ENCODE measurements at regions not wholly inside any gene's neighbourhood (a gene's known extent, or its start where the extent isn't known, plus 50 kb on each side); places are given as distances from the start of the nearest gene placed in this dataset.

DNA sequence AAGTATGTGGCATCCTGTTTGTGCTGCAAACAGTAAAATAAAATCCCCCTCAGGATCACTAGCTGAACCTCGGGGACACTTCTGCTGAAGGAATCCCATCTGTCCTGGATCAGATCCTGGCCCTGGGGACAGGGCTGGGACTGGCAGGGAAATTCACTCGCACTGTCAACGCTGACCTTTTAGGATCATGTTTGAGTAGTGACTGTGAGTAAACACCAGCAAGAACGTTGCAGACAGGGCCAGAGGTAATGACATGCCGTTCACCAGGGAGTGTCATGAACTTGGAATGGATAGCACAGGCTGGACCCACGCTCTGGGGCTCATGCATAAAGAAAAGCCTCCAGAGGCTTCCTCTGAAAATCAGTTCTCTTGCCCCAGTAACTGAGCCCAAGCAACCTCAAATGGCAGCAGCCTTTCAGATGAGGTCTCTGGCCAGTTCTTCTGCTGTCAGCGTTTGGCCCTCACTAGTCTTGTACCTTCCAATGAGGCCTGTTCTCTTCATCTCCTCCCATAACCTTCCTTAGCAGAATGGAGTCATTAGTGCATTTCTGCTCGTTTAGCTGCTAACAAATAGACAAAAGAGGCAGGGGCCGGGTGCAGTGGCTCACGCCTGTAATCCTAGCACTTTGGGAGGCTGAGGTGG lies 51.0 kb upstream of the BARX2 start:
- TF ChIP-seq JUND (IDR thresholded peaks at IDR 0.05; ENCODE audit: low read depth) = peak; percentile 79
- in situ Hi-C loops (cut with HindIII; ENCODE audit: low pct_unique_long_range_greater_than_20kb, low sequenced_read_pairs) = no loop called here
- DNase-seq (ENCODE audit: low read depth in 1 of 2, low spot score in 1 of 2) = peak; percentile 81 to 99

DNA sequence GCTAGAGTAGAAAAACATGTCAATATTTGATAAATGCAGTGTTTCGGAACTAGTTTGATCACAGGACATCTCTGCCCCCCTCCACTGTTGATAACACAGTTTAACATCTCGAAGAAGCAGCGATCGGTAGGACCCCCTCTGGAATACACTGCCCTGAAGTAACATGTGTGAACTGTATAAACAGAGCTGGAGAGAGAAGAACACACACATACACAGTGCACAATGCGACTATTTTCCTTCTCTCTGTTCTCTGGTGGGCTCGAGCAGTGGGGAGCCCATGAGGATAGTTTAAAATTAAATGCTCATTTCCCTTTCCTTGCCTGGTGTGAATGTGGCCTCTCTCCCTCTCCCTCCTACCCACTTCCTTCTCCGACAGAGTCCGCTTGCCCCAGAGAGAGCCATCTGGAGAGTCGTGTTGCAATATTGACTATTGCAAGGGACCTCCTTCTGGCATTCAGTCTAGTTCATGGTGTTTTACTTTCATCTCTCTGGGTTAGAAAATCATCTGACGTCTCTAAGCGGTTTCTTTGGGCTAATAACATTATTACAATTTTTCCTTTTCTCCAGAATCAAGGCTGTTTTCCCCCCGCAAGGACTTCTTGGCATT lies 51.6 kb upstream of the BARX2 start:
- peak in 1 of 2 experiments; percentile 92 for DNase-seq (ENCODE audit: low read depth in 1 of 2, low spot score in 1 of 2)
- TF ChIP-seq JUND (IDR thresholded peaks at IDR 0.05; ENCODE audit: low read depth) = no peak

DNA sequence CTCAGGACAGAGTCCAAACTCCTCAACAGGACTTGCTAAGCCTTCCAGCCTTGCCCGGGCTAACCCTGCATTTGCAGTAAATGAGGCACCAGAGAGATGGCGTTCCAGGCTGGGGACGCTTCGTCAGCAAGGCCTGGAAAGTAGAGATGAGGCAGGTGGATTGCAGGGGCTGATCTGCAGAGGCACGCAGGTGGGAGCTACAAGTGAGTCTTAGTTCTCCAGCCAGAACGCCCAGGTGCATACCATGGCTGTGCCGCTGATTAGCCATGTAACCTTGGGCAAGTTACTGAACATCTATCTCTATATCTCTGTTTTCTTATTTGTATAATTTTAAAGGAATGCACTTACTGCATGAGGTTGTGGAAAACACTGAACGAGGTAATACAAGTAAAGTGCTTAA lies 52.7 kb upstream of the BARX2 start:
- DNase-seq (ENCODE audit: low read depth in 1 of 2, low spot score in 1 of 2) = peak in 1 of 2 experiments; percentile 84
- in situ Hi-C loops (cut with HindIII; ENCODE audit: low pct_unique_long_range_greater_than_20kb, low sequenced_read_pairs) = no loop called here
- no peak for TF ChIP-seq JUND (IDR thresholded peaks at IDR 0.05; ENCODE audit: low read depth)

More for the DNA sequence above, 51.6 kb upstream of the BARX2 start:
- in situ Hi-C loops (cut with HindIII; ENCODE audit: low pct_unique_long_range_greater_than_20kb, low sequenced_read_pairs) = no loop called here

- DNase-seq (ENCODE audit: low read depth in 1 of 2, low spot score in 1 of 2) = no peak
- in situ Hi-C loops (cut with HindIII; ENCODE audit: low pct_unique_long_range_greater_than_20kb, low sequenced_read_pairs) = no loop called here
- no peak for TF ChIP-seq JUND (IDR thresholded peaks at IDR 0.05; ENCODE audit: low read depth)
These were observed 54.6 kb upstream of the BARX2 start for GRCh38 chr11:129321076-129321475.

- in situ Hi-C loops (cut with HindIII; ENCODE audit: low pct_unique_long_range_greater_than_20kb, low sequenced_read_pairs) = no loop called here
- TF ChIP-seq JUND (IDR thresholded peaks at IDR 0.05; ENCODE audit: low read depth) = no peak
- no peak for DNase-seq (ENCODE audit: low read depth in 1 of 2, low spot score in 1 of 2)
These were observed 55.2 kb upstream of the BARX2 start for GRCh38 chr11:129320494-129320893.

DNA sequence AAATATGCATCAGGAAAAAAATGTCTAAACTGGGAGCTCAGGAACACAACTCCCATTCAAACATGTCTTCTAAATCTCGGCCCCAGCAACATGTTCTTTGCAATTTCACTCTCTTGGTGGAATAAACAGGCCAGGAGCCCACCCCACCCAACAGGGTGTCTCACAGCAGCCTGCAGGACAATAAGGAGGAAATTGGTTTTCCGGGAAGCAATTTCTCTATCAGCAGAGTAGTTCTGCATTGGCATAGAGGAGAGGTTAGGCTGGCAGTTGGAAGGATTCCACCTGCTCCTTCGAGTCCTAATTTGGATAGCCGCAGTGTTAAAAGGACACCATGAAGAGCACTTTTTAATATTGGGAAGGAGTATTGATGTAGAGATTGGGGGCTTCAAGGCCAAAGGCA lies 55.9 kb upstream of the BARX2 start:
- in situ Hi-C loops (cut with HindIII; ENCODE audit: low pct_unique_long_range_greater_than_20kb, low sequenced_read_pairs) = no loop called here
- DNase-seq (ENCODE audit: low read depth in 1 of 2, low spot score in 1 of 2) = peak in 1 of 2 experiments; percentile 43
- no peak for TF ChIP-seq JUND (IDR thresholded peaks at IDR 0.05; ENCODE audit: low read depth)

DNA sequence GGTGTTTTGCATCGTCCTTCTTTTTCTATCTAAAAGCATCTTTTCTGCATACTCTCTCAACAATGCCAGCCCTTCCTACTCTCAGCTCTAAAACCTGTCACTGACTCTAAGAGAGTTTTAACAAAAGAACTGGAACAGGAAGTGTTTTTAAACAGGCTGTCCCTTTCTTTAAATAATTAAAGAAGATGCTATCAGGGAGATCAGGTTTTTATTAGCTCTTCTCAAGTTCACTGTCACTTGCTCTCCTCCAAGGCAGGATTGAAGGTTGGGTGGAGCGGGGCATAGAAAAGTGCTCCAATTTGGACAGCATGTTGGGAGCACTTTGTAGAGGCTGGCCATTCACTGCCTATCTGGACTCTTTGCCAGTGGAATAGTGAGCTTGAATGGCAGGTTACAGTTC lies 56.4 kb upstream of the BARX2 start:
- in situ Hi-C loops (cut with HindIII; ENCODE audit: low pct_unique_long_range_greater_than_20kb, low sequenced_read_pairs) = no loop called here
- DNase-seq (ENCODE audit: low read depth in 1 of 2, low spot score in 1 of 2) = peak in 1 of 2 experiments; percentile 88
- TF ChIP-seq JUND (IDR thresholded peaks at IDR 0.05; ENCODE audit: low read depth) = no peak

DNA sequence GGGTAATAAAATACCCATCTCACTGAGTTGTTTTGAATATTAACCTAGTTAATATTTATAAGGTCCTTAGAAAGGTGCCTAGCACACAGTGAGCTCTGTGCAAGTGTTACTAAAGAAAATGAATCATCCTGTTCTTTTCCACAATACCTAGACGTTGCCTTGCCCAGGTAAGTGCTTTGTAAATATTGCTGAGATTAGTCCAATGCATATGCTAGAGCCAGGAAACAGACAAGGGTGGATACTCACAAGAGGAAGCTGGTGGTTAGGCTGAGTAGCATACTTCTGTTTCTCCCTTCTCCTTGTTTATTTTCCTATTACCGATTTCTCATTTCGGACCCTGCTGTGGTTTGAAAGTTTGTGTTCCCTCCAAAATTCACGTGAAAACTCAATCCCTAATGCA lies 58.1 kb upstream of the BARX2 start:
- in situ Hi-C loops (cut with HindIII; ENCODE audit: low pct_unique_long_range_greater_than_20kb, low sequenced_read_pairs) = no loop called here
- peak in 1 of 2 experiments; percentile 86 for DNase-seq (ENCODE audit: low read depth in 1 of 2, low spot score in 1 of 2)
- TF ChIP-seq JUND (IDR thresholded peaks at IDR 0.05; ENCODE audit: low read depth) = no peak

DNA sequence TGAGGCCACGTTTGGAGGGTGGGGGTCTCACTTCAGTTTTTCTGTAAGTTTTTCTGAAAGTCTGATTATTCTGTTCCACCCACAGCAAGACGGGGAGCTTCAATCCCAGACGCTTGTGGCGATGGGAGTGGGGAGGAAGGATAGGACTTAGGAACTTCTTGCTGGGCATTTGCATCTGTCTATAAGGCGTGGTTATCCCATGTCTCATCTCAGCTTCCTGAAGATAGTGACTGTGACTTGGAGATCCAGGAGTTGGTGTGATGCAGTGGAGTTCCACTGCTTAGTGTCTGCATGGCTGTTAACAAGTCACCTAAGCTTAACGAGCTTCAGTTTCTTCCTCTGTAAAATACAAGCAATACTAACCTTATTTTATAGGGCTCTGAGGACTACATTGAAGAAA lies 58.9 kb upstream of the BARX2 start:
- DNase-seq (ENCODE audit: low read depth in 1 of 2, low spot score in 1 of 2) = peak in 1 of 2 experiments; percentile 53
- no peak for TF ChIP-seq JUND (IDR thresholded peaks at IDR 0.05; ENCODE audit: low read depth)
- in situ Hi-C loops (cut with HindIII; ENCODE audit: low pct_unique_long_range_greater_than_20kb, low sequenced_read_pairs) = no loop called here

DNA sequence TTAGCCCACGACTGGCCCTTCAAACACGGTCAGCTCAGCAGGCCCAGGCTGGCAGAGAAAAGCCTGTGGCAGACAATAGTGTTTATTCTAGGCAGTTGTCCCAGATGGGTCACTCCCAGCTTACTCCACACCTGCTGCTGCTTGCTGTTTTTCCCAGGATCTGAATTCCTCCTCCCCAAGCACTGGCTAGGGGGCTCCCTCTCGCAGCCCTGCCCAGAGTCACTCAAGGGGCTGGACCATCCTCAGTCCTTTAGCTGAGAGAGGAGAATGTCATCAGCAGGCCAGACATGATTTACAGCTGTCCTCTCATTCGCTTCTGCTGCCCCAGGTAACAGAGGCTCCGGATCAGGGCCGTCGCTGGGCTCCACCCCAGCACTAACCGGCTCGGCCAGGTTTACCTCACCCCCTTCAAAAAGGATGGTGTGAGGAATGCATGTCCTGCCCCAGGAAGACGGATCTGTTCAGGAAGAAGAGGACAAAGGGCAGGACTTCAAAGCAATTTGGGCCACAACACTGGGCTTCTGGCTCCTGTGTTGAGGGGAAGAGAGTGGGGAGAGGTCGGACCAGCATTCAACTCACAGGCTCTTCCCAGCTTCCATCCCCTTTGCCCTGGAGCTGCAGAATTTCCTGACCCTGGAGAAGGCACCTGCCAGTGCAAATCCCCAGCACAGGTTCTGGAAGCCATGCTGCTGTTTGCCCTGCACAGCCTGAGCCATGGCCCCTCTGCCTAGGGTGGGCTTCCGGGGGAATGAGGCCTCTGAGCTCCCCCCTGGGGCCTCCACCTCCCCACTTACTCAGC lies 59.7 kb upstream of the BARX2 start:
- TF ChIP-seq JUND (IDR thresholded peaks at IDR 0.05; ENCODE audit: low read depth) = no peak
- in situ Hi-C loops (cut with HindIII; ENCODE audit: low pct_unique_long_range_greater_than_20kb, low sequenced_read_pairs) = no loop called here
- peak; percentile 82 to 99 for DNase-seq (ENCODE audit: low read depth in 1 of 2, low spot score in 1 of 2)

DNA sequence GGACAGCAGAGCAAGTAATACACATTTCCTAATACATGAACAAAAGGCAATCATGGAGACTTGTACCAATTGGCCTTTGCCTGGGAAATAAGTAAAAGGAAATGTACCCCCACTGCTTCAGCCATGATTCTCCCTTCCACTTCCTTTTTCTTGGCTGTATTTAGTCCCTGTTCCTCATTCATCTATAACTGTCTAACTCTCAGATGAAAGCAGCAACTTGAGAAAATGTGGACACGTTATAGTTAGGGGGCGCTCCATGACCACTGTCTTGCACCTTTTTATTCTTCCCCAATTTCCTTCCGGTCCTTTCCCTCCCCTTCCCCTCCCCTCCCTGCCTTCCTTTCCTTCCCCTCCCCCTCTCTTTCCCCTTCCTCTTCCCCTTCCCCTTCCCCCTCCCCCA lies 61.3 kb upstream of the BARX2 start:
- in situ Hi-C loops (cut with HindIII; ENCODE audit: low pct_unique_long_range_greater_than_20kb, low sequenced_read_pairs) = no loop called here
- peak in 1 of 2 experiments; percentile 77 for DNase-seq (ENCODE audit: low read depth in 1 of 2, low spot score in 1 of 2)
- no peak for TF ChIP-seq JUND (IDR thresholded peaks at IDR 0.05; ENCODE audit: low read depth)

GRCh38 chr11:129313541-129314297 lies 61.9 kb upstream of the BARX2 start:
- no peak for TF ChIP-seq JUND (IDR thresholded peaks at IDR 0.05; ENCODE audit: low read depth)
- in situ Hi-C loops (cut with HindIII; ENCODE audit: low pct_unique_long_range_greater_than_20kb, low sequenced_read_pairs) = no loop called here
- DNase-seq (ENCODE audit: low read depth in 1 of 2, low spot score in 1 of 2) = peak in 1 of 2 experiments; percentile 87
